Stromal cell of bone marrow (primary cell): ENCODE measurements at regions not wholly inside any gene's neighbourhood (a gene's known extent, or its start where the extent isn't known, plus 50 kb on each side); places are given as distances from the start of the nearest gene placed in this dataset.

Experiments used
- DNase-seq: peaks from one replicate; pipeline ENCODE4 v3.0.0-alpha.2; 2012; ENCODE audit warnings: low read depth

DNA sequence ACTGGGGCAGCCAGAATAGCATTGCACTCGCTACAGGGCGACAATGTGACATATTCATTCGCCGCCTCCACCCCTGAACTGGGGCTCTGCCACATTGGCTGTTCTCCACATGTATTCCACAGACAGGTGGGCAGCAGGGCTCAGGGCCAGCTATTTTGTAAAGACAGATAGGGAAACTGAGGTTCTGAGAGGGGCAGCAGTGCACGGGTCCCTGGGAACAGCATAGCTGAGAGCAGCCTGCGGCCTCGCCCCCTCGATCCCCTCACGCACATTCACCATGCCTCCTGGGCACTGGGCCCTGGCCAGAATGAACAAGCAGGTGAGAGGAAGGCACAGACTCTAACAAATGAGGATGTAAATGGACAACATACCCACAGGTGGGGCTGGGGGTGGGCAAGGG is 75.0 kb upstream of the SPATA12 start:
- no peak for DNase-seq

DNA sequence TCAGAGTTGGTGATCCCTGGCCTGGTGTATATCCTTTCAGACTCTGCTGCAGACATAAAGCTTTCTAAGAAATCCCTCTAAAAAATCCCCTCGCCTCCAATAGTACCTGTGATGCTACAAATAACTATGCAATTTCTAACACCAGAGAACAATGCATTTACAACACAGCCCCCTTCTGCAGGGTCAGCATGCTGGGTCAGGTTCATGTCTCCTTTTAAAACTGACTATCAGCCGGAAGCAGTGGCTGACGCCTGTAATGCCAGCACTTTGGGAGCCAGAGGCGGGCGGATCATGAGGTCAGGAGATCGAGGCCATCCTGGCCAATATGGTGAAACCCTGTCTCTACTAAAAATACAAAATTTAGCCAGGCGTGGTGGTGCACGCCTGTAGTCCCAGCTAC is 77.0 kb upstream of the SPATA12 start:
- no peak for DNase-seq

DNA sequence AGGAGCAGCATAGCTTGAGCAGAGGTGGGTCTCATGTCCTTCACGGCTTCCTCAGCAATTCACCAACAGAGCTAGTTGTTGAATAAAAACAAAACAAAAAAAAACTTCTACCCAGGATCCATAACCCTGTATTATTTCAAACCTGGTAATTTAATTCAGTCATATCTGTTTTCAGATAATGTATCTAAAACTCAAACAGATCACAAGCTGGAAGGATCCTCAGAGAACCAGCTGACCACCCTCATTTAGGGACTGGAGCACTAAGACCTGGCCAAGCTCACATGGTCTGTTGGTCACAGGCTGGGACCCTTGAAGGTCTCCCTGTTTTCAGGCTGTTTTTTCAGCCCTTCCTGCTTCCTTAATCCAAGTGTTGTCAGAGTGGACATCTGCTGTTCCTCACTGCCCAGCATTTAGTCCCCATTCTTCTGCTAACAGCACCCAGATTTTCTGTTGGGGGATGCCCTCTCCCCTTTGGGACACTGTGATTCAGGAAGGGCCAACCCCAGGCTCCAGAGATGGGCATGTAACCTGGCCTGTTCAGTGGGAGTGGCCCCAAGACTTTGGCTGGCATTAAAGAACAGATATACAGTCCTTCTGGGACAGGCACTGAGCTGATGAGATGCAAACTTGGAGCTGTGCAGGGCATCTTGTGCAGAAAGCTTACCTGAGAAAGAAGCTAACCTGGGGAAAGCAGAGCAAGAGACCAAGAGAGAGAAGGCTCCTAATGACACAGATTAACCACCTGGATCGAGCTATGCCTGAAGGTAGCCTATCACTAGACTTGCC is 78.8 kb upstream of the SPATA12 start:
- no peak for DNase-seq

DNA sequence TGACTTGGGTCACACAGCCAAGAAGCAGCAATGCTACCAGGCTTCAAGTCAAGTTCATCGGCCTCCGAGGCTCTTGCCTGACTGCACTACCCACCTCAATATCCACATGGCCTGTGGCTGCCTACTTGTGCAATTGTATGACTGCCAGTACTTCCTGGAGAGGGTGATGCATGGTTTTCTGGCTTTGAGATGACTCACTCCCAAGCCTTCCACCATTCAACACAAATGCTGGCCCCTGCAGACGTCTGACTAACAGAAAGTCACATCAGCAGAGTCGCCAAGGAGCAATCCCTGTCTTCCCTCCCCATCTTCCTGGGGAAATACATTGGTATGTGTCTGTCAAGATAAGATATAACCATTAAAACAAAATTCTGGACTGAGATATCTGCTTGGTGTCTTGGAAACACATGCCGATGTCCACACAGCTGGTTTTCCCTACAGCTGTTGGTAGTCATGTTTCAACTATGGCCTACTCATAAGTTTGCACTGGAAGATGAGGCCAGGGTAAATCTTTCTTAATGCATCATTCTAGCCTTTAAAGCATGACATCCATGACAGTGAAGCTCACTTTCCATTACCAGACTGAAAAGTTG is 79.6 kb upstream of the SPATA12 start:
- DNase-seq = peak; percentile 99

DNA sequence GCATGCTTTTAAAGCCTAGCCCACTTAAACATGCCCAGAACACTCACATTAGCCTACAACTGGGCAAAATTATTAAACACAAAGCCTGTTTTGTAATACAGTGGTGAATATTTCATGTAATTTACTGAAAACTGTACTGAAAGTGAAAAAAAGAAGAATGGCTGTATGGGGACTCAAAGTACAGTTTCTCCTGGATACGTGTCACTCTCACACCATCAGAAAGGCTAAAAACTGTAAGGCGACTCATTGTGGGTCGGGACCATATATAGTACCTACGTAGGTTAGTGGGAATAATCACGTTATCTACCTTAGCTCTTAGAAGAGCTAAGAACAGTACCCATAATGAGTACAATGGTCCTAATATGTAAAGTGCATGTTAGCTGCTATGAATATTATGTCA is 80.2 kb upstream of the SPATA12 start:
- no peak for DNase-seq

DNA sequence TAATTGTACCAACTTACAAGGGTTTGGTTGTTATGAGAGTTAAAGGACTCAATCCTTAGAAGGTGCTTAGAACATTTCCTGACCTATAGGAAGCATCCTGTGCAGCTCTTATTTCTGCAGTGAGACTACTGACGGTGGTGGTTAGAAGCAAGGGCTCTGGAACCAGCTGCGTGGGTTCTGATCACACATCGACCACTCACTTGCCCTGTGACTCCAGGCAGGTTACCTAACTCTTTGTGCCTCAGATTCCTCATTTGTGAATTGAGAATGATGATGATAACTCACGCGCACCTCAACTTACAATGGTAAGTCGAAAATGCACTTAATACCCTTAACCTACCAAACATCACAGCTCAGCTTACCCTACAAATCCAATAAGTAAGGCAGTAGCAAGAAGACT is 80.7 kb upstream of the SPATA12 start:
- no peak for DNase-seq

DNA sequence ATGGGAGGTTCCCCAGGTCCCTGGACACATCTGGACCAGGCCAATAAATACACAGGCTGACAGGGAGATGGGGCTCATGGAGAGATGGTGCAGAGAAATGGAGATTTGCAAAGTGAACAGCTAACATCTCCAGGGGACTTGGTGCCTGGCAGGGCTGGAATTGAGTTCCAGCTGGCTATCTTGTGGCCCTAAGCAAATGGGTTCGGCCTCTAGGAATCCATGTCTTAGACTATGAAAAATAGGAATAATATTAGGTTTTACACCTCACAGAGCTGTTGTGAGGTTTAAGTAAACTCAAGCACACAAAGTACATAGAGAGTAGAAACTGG is 82.9 kb upstream of the SPATA12 start:
- DNase-seq = no peak

DNA sequence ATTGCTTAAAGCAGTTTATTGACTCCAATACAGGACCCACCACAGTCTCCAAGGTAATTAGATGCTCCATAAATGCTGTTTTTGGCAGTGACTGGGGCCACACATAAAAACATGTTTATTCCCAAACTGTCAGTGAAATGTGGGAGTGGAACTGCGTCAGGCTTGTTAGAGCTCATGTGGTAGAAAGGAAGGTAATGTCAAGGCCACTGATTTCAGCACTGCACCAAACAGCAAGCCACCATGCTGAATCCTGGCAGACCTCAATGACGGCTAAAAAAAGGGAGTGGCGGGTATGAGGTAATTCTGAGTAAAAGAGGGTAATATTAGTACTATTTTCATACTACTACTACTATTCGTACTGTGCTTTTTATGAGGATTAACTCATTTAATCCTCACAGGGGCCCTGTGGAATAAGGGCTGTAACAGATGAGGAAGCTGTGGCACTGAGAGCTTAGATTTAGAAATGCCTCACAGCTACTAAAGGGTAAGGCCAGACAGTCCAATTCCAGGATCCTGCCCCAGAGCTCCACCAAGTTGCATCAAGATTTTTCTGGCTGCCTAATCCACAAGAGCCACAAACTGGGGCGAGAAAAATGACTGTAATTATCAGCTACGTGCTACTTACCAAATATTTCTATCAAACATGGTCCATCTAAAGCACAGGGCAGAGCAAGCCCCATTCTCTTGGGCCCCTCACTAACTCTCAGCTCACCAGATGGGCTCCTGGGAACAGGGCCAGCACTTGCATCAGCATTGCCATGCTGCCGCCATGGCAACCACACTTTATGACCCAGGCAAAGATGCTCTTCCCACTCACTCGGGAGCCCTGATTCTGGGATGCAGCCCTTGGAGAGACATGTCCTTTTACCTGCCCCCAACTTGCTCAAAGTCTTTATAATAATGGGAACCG is 83.6 kb upstream of the SPATA12 start:
- DNase-seq = peak; percentile 52

DNA sequence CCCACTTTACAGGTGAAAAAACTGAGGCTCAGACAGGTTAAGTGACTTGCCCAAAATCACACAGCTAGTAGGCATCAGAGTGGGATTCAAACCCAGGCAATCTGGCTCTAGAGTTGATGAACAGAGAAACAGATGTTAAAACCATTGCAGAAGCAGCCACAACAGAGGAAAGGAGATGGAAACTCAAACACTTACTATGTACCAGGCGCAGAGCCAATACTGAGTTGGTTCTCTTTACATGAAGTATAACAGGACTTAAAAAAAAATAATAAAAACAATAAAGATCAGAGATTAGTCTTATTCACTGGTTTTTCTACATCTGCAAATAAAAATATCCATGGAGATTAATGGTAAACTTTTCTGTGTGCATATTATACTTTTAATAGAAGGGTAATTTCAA is 84.9 kb upstream of the SPATA12 start:
- no peak for DNase-seq

DNA sequence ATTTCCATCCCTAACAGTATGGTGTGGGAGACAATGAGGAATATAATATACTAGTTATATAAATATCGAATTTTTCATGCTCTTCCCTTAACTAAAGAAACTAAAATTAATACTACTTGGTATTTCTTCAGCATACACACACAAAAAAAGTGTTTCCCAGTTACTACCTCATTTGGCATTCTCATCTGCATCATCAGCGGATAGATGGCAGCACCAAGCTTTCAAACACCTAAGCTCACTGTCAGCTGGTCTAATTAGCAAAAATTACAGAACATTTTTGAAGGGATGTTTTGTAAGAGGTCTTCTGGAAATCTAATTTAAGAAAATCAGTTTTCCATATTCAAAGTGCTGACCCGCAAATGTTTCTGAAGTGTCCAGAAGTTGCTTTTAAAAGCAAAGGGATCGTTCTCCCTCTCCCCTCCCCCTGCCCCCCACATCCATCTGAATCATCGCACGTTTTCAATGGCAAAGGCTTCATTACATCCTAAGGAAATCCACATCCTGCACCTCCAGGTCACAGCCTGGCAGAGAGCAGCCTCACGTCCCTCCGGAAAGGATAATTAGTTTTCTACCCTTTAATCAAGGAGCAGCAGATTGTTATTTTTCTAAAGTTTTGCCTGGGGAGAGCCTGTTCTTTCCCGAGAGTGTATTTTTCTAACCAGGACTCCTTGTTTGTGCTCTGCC is 86.1 kb upstream of the SPATA12 start:
- DNase-seq = no peak

DNA sequence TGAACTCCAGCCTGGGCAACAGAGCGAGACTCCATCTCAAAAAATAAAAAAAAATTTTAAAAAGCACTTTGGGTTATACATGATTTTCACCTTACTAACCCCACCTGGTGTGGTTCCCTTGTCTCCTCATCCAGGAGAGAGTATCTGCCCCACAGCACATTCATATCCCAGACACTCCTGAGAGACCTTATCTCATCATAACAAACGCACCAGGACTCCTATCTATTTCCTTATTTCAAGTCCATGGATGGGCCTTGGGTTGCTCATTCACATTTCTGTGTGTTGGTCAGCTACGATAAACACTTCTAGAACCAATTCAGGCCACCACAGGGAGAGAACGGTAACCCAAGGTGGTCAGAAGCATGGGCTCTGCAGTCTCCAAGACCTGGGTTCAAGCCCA is 88.6 kb upstream of the SPATA12 start:
- DNase-seq = no peak

DNA sequence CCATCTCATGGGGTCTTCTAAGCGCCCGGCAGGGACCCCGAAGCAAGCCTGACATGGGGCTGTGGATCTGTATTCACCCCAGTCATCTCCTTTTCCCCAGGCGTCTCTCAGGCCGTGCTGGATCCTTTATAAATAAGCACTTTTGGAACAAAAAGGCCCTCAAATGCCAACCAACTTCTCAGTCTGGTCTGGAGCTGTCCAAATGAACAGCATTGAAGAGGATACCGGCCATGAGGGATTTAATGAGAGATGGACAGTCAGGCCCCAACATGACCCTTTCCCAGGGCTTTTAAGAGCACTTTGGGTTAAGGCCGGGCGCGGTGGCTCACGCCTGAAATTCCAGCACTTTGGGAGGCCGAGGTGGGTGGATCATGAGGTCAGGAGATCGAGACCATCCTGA is 89.2 kb upstream of the SPATA12 start:
- no peak for DNase-seq

DNA sequence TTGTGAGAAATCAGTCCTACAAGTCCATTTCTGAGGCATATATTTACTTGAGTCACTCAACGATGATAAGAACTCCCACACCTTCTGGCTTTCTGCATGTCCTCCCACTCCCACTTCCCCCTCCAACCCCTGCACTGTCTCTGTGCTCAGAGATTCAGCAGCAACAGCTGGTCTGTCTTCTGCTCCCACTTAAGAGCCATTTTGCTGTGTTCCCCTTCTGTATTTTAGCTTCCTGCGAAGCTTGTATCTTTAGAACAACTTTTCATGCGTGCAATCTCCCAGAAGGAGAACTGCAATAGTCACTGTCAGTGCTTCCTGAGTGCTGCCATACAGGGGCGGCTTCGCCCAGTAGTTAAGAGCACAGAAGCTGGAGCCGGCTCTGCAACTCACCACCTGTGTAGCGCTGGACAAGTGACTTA is 90.0 kb upstream of the SPATA12 start:
- DNase-seq = no peak

DNA sequence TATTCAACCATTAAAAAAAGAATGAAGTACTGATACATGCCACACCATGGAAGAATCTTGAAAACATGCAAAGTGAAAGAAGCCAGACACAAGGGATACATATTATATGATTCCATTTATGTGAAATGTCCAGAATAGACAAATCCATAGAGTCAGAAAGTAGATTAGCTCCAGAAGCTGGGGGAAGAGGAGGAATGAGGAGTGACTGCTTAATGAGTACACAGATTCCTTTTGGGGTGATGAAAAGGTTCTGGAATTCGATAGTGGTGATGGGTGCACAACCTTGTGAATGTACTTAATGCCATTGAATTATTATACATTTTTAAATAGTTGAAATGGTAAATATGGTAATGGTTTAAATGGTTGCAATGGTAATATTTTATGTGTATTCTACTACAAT is 90.6 kb upstream of the SPATA12 start:
- DNase-seq = no peak

DNA sequence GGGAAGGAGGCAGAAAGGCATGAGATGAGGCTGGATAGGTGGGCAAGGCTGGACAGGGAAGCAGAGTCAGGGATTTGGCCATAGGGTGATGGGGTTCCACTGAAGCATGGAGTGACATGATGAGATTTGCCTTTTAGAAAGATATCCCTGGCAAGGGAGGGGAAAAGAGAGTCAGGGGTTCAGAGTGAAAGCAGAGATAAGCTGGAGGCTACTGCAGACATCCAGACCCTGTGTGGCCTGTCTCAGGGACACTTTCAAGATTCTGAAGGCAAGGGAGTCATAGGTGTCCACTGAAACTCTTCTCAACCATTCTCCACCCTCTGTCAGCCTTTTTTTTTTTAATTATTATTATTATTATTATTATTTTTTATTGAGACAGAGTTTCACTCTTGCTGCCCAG is 94.0 kb upstream of the SPATA12 start:
- DNase-seq = no peak

DNA sequence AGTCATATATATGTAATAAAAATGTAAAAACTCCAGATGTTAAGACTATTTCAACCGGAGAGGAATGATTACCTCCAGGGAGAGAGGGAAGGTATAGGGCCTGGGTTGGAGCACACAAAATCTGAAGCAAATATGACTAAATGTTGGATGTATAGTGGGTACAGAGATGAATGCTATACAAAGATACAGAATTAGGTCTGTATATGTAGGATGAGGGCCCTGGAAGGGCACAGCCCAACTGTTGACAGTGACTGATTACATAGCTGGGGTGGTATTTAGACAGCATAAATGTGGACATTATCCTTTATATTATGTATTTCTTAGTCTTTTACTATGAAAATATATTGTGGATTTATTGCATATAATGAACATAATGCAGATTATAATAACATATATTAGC is 94.4 kb upstream of the SPATA12 start:
- DNase-seq = no peak

DNA sequence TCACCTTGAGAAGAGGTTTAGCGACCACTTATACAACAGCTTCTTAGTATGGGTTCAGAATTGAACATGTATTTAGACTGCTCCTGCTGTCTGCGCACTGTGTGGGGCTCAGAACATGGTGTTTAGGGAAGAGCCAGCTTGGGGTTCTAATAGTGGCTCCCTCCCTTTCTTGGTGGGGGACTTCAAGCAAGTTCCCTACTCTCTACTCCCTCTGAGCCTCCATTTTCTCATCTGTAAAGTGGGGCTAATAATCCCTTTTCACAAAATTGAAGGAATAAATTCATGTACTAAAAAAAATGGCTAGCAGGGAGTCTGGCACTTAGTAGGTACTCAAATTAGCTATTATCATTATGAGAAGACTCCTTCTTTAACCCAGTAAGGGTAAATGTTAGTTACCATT is 97.5 kb upstream of the SPATA12 start:
- DNase-seq = no peak

DNA sequence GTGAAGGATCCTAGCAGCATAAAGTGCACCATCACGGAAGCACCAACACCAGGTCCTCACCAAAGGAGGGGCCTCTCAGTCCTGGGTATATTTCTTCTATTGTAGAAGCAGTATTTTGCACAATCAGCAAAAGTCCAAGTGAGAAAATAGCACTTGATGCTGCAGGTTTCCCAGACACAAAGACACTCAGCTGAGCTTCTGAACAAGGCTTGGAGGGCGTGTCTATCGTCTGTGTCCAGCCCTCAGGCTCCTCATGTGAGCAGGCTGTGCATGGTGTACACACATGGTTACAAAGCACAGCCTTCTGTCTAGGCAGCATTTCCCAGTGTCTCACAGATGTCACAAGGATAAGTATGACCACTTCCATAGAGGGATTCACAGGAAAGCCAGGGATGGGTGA is 98.3 kb upstream of the SPATA12 start:
- DNase-seq = no peak

DNA sequence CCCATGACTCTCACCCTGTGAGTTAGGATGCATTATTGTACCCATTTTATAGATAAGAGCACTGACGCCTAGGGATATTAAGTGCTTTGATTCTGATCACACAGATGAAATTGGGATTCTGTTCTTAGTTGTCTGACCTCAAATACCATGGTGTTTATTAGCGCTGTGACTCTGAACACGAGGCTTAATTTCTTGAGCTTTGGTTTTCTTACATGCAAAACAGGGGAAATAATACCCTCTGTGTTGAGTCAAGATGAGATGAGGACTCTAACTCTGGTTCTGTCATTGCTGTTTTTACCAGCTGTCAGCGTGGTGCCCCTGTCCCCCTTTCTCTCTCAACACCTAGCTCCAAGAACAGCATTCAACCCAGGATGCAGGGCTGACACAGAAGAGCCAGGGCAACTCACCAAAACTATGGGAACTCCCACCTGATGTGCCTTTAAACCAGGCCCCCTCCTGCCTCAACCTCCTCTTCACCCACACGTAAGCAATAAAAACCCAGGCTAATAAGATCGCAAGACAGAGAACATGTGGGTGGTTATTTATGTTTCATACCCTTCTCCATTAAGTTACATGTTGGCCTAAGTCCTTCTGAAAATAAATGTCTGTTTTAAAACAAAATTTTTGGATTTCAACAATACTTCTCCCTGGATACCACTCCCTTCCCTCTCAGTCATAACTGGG is 100.1 kb upstream of the SPATA12 start:
- no peak for DNase-seq

DNA sequence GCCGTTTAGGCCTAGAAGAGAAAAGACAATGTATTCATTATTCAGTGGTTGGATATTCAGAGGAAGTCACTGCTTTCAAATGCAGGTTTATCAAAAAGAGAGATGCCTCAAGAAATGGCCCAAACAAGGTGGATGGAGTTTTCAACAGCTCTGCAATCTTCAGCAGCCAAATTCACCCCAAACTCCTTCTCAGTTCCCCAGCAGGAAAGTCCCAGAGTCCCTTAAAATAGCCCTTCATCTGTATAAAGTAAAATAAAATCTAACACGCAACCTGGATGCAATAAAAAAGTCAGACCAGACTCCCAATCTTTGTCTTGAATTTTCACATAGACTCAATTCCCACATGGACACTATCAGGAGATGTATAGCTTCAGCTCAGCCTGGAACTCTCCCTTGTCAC is 101.6 kb upstream of the SPATA12 start:
- no peak for DNase-seq

DNA sequence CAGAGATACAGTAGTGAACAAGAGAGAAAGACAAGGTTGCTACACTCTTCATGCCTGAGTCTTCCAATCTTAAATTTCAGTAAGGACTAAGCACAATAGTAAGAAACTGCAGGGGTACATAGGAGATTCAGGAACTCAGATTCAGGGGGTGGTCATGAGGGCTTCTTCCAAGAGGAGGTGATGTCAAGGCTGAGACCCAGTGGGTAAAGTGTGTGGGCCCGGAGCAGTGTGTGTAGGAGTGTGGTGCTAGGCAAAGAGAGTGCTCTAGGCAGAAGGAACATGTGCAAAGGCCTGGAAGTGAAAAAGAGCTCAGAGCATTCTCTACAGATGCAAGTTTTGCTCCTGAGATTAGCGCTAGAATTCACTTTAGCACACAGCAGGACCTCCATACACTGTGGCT is 102.9 kb upstream of the SPATA12 start:
- DNase-seq = no peak

DNA sequence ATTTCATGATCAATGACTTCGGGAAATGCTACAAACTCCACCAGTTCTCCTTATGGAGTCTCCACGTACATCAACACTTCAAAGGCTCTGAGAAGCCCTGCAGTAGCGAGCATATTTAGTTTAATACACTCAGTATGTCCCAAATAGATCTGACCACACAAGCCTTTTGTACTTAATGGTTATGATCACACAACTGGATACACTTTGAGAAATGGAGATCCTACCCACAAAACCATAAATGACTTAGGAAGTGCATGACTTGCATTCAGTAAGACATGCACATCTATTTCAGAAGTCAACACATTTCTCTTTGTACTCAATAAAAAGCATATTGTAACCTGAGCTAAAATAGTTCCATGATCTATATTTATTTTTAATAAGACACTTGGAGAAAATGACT is 103.6 kb upstream of the SPATA12 start:
- DNase-seq = no peak
